ENCODE measurements at regions not wholly inside any gene's neighbourhood (a gene's known extent, or its start where the extent isn't known, plus 50 kb on each side); places are given as distances from the start of the nearest gene placed in this dataset.

GRCh38 chr4:178068136-178068535 lies 625.9 kb upstream of the AGA start:
- no peak for DNase-seq

DNA sequence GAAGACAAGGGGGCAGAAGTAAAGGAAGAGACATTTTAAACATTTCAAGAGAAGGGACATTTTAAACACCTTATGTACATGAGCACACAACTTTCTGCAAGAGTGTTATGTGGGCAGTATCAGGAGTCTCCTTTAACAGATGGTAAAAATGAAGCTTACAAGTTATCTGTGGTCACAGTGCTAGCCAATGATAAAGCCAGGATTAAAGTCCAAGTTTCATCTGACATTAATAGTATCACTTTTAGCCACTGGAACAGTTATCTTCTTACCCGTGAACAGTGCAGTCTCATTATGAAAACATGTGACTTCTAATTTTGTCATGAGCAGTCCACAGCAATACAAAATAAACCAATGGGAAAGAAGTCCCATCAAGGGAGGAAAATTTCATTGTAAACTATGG lies 627.9 kb upstream of the AGA start:
- DNase-seq = no peak

DNA sequence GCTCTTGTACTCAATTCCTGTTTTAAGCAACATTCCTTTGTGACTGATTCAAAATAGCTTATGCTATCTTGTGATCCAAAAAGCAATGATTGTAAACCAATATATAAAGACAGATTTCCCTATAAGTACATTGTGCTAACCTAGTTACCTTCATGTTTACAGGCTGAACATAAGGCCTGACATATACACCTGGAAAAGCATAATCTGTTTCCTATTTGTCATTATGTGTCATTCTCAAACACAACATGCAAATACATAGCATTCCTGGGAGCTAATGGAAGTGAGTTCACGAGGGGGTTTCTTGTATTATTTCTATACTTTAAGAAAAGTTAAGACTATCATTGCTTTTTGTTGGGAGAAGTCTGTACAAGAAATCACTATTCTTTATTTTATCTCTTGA lies 638.1 kb upstream of the AGA start:
- no peak for DNase-seq

- no peak for DNase-seq
These were observed 638.9 kb upstream of the AGA start for GRCh38 chr4:178081176-178081575.

- DNase-seq = no peak
These were observed 639.7 kb upstream of the AGA start for GRCh38 chr4:178081896-178082295.

DNA sequence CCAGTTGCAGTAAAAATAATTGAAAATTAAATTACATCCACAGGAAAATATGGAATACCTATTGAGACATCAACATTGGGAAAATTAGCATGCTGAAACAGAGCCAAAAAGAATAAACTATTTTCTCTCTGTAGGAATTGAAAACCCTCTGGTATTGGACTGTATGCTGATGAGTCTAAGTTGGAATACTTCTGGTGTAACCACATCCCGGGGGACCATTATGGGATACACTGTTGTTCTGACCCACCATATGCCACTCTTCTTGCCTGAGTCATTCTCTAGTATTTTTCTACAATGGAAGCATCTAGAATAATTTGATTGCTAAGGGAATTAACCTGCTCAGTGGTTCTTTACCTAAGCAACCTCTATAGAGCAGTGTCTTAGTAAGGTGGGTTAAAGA lies 640.7 kb upstream of the AGA start:
- DNase-seq = no peak

GRCh38 chr4:178083968-178084367 lies 641.7 kb upstream of the AGA start:
- DNase-seq = no peak

GRCh38 chr4:178086320-178086719 lies 644.1 kb upstream of the AGA start:
- DNase-seq = peak; percentile 28

DNA sequence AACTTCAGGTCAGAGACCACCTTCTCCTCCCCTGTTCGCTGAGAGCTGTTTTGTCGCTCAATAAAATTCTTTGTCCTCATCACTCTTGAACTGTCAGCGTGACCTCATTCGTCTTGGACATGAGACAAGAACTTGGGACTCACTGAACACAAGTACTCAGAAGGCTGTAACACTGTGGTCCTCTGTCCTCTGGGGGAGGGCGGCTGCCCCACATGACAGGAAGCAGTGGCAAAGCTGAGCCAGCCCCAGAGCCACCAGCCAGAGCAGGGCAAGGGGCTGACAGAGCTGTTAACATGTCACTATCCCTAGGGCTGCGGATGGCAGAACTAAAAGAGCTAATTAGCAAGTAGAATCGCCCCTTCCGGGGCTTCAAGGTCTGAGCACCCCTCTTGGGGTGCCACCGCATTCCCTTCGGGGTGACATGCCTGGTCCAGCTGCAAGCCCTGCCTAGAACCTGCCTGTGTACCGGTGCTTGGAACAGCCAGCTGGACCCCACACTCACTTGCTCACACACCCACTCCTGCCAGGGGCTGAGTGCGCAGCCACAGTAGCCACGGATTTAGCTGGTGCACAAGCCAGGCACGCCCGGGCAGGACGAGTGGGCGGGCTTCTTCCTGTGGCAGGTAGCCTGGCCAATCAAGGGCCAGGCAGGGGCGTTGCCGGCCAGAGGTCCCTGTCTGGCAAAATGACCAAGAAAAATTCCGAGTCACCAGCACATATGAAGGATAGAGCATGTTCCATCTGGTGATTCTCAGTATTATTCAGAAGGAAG lies 648.6 kb upstream of the AGA start:
- no peak for DNase-seq

GRCh38 chr4:178102139-178102538 lies 659.9 kb upstream of the AGA start:
- no peak for DNase-seq

DNA sequence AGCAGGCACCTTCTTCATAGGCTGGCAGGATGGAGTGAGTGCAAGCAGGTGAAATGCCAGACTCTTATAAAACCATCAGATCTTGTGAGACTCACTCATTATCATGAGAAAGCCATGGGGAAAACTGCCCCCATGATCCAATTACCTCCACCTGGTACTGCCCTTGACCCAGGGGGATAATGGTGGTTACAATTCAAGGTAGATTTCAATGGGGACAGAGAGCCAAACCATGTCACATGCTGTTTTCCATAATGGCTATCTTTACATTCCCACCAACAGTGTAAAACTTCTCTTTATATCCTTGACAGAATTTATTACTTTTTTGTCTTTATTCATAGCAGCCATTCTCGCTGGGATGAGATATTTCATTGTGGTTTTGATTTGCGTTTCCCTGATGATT lies 663.0 kb upstream of the AGA start:
- no peak for DNase-seq

DNA sequence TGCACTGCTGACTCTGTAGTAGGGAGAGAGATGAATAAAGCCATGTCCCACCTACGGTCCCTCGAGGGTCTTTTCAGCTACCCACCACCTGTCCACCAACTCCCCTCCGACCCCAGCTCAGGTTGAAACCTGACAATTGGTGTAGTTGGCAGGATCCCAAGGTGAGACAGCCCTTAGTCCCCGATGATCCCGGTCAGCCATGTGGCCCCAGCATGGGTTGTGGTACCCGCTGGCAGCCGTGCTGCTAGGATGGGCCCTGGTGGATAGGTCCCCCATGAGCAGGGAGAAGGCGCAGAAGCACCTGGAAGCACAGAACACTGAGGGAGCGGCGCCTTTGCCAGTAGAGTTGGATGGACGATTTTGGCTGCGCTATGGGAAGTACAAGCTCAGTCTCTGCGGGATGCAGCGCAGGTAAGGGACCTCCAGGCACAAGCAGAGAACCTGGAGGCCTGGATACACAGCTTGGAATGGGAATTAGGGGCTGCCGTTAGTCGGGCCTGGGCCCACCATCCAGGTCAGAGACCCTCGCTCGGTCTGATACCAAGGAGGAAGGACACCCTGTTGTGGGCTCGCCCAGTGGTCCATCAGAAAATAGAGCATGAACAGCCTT lies 694.6 kb upstream of the AGA start:
- DNase-seq = no peak

DNA sequence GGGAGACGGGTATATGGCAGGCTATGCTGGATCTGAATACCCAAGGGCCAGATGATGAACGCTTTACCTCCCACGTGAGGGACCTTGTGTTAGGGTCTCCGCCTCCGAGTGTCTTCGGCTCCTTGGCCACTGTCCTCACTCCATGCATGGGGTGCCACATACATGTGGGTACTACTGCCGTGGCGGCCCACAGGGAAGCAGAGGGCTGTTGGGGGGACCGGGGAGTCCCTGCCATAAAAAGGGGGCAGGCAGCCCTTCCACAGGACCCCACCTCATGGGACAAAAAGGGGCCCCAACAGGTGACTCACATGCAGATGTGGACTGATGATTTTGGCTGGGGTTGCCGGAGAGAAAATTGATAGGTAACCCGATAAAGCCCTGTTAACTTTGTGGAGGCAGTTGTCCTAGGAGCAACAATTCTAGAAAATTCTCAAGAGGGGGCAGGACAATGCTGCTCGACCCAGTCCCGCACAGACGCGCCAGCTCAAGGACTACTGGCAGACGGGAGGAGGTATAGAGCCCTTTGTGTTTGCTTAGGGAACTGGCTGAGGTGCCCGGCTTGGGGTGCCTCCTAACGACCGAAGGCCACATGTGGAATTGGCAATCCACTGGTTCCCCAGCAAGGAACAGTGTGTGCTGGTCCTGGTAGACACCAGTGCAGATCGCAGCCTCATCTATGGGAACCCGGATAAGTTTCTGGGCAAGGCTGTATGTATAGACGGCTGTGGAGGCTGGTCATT lies 695.7 kb upstream of the AGA start:
- no peak for DNase-seq

- no peak for DNase-seq
These were observed 696.3 kb upstream of the AGA start for GRCh38 chr4:178138491-178138890.

DNA sequence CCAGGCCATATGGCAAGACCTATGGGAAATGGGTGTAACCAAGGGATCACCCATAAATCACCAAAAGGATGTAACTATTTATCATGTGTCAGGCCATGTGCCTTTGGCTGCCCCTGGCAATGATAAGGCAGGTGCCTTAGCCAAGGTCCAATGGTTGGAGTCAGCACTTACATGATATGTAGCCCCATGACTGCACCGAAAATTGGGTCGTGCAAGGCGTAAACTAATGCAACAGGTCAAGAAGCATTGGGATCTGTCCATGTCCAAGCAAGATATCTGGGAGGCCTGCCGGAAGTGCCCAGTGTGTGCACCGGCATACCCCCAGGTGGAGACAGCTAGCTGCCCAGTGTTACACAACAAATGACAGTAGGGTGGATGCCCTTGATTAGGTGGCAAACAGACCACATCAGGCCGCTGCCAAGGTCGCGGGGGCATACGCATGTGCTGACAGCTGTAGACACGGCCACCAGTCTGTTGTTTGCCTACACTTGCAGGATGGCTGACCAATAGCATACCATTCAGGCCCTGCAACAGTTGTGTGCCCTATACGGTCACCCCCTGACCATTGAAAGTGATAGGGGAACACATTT lies 698.2 kb upstream of the AGA start:
- DNase-seq = no peak

GRCh38 chr4:178142724-178143123 lies 700.5 kb upstream of the AGA start:
- no peak for DNase-seq

GRCh38 chr4:178148106-178148505 lies 705.9 kb upstream of the AGA start:
- no peak for DNase-seq

DNA sequence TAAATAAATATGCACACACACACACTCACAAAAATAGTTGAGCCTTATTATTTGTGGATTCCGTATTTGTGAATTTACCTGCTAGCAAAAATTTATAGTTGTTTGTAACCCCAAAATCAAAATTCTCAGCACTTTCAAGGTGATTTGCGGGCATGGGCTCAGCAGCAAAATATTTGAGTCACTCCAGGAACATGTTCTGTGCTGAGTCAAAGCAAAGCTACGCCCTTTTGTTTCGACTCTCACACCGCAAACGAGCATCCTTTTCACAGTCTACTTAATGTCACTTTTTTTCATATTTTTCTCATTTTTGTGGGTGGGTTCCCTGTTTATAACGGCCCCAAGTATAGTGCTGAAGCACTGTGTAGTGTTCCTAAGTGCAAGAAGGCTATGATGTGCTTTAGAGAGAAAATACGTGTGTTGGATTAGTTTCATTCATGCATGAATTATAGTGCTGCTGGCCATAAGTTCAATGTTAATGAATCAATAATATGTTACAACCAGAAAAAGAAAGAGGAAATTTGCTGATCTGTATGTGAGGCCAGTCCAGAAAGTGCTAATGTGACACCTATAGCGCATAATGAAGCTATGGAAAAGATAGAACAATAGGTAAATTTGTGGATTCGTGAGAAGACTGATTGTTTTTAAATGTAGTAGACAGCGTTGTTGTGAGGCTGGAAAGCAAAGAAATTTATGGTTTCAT lies 723.2 kb upstream of the AGA start:
- DNase-seq = peak; percentile 5

GRCh38 chr4:178165951-178166308 lies 723.7 kb upstream of the AGA start:
- DNase-seq = no peak

- DNase-seq = no peak
These were observed 731.5 kb upstream of the AGA start for GRCh38 chr4:178173771-178174170.

GRCh38 chr4:178174756-178175155 lies 732.5 kb upstream of the AGA start:
- no peak for DNase-seq

- no peak for DNase-seq
These were observed 743.3 kb upstream of the AGA start for GRCh38 chr4:178185517-178185916.

DNA sequence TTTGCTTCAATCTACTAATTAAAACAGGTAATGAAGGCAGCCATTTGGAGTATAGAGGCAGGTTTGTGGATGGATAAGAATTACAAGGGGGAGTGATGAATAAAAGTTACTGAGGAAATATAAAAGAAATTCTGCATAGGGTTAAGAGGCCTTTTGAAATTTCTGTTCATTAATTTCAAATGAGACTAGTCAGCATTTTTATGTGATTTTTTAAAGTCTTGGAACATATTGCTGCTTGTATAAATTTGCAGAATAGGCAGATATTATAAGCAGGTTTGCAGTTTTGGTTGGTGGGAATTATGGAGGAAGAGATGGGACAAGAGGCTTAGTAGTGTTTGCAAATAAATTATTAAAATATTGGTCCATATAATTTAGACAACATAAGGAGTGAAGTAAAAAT lies 750.4 kb upstream of the AGA start:
- DNase-seq = no peak
